ENCODE measurements at regions not wholly inside any gene's neighbourhood (a gene's known extent, or its start where the extent isn't known, plus 50 kb on each side); places are given as distances from the start of the nearest gene placed in this dataset.
"Not testable (repeated sequence)": the region's sequence is repeated elsewhere in the genome, so short reads cannot be mapped to it uniquely, and the experiment has no call there.

DNA sequence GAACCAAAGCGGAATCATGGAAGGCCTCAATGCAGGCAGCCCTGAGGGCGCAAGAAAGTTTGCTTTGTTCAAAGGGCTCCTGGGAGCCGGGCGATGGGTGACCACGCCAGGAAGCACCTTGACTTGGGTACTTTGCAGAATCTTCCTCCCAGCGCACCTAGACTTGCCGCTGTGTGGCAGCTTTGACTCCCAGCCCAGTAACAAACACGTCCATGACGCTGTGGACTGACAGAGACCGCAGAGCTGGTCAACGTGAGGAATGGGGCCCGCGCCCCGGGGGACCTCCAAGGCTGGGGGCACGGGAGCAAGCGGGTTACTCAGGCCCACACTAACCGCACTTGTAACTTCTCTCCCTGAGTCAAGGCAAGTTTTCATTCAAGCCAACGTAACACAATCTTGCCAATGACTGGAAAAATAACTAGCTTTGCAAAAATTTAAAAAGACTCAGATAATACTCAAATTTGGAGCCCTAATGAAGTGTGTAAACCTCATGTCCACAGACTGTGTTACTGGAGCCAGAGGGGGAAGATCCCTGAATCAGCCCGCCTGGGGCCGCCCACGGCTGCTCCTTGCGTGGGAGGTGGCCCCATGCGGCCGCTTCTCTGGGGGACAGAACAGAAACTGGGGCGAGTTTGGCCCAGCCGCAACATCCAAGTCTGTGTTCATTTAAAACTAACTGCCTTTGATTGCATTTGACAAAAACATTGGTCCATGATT, 130.8 kb downstream of the DNAJB6 start:
- DNase-seq: no peak

DNA sequence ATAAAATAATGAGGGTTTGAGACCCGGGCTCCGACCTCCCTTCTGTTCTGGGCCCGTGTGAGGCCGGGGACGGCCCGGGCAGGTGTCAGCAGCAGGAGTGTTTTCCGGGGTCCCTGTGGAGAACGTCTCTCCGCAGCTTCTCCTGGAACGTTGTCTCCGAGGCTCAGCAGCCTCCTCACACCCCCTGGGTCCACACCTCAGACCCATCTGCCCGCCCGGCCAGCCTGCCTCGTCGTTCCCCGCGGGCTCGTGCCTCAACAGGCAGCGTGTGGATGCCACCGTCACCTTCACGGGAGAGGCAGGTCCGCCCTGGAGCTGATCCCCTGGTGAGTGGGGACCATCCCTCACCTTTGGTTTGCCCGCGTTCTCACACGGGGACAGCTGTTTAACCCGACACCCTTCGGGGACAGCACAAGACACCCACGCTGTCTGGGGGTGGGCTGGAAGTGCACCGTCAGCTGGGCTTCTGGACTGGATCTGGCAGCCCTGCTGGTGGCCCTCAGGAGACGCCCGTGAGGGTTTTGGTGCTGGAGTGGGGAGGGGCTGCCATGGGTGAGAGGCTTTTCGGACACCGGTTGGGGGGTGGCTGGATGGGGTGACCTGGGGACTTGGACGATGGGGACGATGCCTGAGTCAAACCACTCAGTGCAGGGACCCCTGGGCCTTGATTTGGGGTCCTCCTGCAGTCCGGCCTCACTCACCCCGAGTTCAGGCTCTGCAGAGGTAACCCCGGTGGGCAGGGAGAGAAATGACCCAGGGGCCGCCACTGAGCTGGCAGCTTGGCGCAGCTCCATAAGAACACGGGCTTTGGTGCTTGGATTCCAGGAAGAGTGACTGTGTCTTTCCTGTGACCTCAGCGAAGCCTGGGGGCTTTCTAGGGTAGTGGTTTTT, 131.7 kb downstream of the DNAJB6 start:
- DNase-seq: no peak

DNA sequence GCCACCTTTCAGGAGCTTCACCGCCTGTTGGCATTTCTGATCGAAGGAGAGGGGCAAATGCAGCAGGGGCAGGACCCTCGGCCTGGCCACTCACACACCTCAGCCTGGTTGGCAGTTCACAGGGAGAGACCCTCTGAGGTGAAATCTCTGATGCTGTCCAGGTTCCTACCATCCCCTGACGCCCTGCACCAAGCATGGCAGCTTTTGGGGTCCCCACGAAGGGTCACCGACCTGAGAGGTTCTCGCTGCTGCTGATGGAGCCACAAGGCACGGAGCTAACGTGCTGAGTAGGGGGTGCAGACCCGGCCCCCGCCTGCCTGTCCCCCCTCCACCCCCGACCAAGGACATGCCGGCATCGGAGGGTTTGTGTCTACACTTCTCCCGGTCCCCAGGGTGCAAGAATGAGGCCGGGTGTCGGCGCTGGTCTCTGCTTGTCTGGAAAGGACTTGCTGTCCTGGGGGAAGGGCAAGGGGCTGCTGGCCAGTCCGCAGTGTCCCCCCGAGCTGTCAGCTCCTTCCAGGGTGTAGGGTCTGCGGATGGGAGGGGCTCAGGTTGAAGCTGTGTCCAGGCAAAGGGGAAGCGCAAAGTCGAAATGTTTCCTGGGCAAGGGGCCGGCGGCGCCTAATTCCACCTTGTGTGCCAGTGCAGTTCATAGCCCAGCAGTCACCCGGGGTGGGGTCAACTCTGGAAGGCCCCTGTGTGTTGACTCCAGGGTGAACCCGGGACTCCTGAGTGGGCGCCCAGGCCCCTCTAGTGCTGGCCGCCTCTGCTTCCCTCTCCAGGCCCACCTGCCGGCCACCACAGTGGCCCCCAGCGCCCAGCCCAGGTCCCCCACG, 132.6 kb downstream of the DNAJB6 start:
- DNase-seq: no peak

GRCh38 chr7:157470017-157470322, 133.2 kb downstream of the DNAJB6 start:
- DNase-seq: no peak

DNA sequence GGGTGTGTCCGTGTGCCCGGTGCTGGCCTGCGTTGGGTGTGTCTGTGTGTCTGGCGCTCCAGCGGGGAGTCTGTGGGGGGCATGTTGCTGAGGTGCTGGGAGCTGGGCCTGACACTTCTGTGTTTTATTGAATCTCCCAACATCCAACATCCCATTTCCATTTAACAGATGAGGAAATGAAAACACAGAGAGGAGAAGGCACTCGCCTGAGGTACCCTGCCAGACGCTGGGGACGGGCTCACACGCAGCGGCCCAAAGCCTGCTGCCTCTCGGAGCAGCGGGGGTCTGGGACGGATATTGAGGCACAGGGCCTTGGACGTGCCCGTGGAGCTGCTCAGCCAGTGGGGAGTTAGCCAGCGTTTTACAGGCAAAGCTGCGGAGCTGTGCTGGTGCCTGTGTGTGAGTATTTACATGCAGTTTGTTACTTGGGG, 133.9 kb downstream of the DNAJB6 start:
- DNase-seq: no peak

DNA sequence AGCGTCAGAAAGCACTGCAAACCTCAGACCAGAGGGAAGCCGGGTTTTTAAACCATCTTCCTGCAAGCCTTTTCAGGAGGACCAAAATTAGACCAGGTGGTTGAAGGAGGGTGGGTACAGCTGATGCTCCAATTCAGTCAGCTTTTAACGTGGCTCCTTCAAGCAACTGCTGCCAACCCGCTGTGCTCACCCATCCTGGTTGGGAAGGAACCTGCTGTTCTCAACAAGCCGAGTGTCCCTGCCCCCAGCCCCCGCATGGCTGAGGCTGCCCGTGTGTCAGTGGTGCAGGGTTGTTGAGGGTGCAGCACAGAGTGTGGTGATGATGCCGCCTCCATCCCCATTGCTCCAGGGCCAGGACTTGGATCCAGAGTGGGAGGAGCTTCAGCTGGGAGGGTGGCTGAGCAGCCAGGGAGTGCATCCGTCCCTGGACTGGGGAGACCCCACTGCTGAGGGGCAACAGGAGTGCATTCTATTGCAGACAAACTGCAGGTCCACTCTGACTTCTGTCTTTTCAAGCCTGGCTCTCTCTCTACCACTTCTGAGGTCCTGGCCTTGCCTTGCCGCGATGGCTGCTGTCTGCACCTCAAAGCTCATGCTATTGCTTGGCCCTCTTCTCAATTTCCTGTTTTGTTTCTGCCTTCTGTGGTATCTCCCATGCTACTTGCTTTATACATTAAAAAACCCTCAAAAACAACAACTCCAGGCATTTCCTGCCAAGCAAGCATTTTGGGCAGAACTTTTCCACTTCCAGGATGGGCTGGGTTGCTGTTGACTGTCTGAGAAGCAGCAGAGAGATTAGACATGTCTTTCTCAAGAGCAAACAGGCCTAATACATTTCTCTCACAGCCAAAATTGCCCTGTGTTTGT, 134.7 kb downstream of the DNAJB6 start:
- peak; percentile 41 for DNase-seq

- DNase-seq: no peak
Observed at GRCh38 chr7:157472311-157473050, 135.7 kb downstream of the DNAJB6 start.

DNA sequence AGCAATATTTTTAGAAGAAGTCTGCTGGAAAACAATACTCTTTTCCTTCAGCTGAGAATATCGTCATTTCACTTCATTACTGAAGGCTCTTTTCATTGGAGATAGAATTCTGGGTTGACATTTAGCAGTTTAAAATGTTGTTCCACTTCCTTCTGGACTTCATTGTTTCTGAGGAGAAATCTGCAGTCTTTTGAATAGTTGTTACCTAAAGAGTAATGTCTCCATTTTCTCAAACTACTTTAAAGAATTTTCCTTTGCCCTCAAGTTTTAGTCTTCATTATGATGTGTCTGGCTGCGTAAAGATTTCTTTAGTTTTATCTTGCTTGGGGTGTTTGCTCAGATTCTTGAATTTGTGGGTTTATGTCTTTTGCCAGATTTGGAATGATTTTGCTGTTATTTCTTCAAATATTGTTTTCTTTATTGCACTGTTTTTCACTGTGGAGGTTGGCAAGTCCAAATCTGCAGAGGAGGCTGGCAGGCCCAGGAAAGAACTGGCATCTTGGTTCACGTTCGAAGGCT, 136.3 kb downstream of the DNAJB6 start:
- no peak for DNase-seq

- DNase-seq: peak; percentile 14
Observed at GRCh38 chr7:157474685-157475084, 137.9 kb downstream of the DNAJB6 start.

DNA sequence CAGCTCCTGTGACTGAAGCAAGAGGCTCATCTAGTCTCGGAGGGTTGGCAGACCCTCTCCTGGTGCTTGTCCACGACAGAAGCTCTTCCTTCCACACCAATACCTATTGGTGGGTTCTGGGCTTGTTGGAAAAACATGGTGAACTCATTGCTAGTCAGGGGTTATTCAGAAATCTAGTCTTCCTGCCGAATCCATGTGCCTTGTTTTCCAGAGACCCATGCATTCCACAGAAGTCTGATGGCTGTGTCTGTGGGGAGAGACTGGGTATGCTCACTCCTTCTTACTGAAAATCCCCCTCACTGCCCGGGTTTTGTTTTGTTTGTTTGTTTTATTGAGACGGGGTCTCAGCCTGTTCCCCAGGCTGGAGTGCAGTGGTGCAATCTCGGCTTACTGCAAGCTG, 138.3 kb downstream of the DNAJB6 start:
- DNase-seq: no peak

- no peak for DNase-seq
Observed at GRCh38 chr7:157475601-157476000, 138.8 kb downstream of the DNAJB6 start.

- DNase-seq: no peak
Observed at GRCh38 chr7:157476201-157476600, 139.4 kb downstream of the DNAJB6 start.

DNA sequence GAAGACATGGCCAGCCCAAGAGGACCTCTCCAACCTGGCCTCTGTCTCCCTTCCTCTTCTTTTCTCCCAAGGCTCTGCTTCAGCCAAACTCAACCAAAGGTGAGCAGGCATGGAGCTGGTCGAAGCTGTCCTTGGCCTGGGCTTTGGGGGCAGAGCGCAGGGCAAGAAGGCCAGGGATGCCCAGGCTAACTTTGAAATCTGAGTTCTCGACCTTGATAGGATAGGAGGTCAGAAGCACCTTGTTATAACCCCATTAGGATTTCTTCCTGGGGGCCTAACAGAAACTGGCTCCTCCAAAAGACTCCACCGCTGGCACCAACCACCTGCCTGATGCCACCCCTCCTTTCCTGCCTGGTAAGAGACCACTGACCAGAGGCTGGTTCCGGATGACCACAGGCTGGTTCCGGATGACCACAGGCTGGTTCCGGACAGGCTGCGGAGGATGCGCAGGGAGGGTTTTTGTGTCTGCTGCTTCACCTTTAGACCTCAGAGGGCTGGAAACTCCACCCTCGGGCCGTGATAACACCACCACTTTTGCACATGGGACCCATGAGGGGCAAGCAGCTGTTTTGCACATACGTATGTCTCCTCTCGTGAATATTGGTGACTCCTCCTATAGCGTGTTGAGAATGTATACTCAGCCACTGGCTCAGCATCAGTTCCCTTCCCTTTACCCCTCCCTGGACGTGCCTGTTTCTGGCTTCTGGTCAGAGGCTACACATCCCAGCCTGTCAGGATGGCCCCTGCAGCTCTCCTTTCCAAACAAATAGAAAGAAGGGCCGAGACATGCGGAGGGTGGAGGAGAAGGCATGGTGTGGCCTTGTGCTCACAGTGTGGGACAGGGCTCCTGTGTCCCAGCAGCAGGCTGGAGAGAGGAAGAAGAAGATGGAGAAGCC, 140.1 kb downstream of the DNAJB6 start:
- no peak for DNase-seq

- peak; percentile 28 for DNase-seq
Observed at GRCh38 chr7:157477550-157478212, 140.9 kb downstream of the DNAJB6 start.

GRCh38 chr7:157478611-157479010, 141.8 kb downstream of the DNAJB6 start:
- DNase-seq: not testable (repeated sequence)

GRCh38 chr7:157479326-157479725, 142.5 kb downstream of the DNAJB6 start:
- DNase-seq: no peak

DNA sequence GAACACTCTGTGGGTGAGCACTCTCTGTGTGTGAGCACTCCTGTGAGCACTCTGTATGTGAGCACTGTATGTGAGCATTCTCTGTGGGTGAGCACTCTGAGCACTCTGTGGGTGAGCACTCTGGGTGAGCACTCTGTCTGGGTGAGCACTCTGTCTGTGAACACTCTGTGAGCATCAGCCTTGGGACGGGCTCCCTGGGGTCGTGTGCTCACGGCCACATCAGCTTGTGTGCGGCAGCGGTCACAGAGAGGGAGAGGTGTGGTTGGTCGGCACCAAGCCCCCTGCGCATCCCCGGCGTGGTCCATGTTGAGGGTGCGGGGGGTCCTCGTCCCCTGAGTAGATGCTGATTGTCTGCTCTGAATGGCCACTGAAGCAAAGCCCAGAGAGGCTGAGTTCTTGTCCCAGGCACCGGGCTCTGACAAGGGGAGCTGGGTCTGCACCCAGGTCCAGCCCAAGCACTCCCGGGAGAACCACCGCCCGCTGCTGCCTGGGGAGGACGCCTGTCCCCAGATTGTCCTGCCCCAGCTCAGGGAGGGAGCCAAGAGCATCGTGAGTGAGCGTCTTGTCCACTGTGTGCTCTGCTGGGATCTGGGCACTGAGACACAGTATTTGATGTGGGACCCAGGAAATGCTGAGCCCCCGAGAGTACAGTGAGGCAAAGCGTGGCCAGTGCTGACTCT, 143.7 kb downstream of the DNAJB6 start:
- no peak for DNase-seq

GRCh38 chr7:157481389-157481788, 144.6 kb downstream of the DNAJB6 start:
- DNase-seq: no peak

DNA sequence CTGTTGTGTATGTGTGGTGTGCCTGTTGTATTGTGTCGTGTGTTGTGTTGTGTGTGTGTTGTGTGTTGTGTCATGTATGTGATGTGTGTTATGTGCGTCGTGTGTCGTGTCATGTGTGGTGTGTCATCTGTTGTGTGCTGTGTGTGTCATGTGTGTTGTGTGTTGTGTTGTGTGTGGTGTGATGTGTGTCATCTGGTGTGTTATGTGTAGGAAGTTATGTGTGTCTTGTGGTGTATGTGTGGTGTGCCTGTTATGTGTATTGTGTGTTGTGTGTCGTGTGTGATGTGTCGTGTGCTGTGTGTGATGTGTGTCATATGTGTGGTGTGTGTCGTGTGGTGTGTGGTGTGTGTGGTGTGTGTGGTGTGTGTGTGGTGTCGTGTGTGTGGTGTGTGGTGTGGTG, 145.2 kb downstream of the DNAJB6 start:
- DNase-seq: no peak
